OCI-LY1 (cell line): ENCODE measurements at regions not wholly inside any gene's neighbourhood (a gene's known extent, or its start where the extent isn't known, plus 50 kb on each side); places are given as distances from the start of the nearest gene placed in this dataset.
"Not testable (repeated sequence)": the region's sequence is repeated elsewhere in the genome, so short reads cannot be mapped to it uniquely, and the experiment has no call there.

Experiments used
- EZH2 ChIP-seq: fragments of 200-600 bp; sonication (generic), shearing (Covaris generic); IDR thresholded peaks from 2 replicates; pipeline ENCODE4 v1.8.0; 2017; ENCODE audit warnings: borderline replicate concordance, mixed run types, mild to moderate bottlenecking, antibody characterized with exemption, low read length, moderate library complexity, mixed read lengths
- TF ChIP-seq, protein P1 (sequence below): fragments of 200-600 bp; sonication (generic), shearing (Covaris generic); IDR thresholded peaks from 2 replicates; pipeline ENCODE4 v1.5.1; 2017; ENCODE audit warnings: mild to moderate bottlenecking, antibody characterized with exemption, low read length, moderate library complexity, mixed read lengths

DNA sequence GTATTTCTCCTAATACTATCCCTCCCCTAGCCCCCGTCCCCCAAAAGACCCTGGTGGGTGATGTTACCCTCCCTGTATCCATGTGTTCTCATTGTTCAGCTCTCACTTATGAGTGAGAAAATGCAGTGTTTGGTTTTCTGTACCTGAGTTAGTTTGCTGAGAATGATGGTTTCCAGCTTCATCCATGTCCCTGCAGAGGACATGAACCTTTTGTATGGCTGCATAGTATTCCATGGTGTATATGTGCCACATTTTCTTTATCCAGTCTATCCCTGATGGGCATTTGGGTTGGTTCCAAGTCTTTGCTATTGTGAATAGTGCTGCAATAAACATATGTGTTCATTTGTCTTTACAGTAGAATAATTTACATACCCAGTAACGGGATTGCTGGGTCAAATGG is 235.8 kb upstream of the NOCT start:
- TF ChIP-seq, protein P1, sequence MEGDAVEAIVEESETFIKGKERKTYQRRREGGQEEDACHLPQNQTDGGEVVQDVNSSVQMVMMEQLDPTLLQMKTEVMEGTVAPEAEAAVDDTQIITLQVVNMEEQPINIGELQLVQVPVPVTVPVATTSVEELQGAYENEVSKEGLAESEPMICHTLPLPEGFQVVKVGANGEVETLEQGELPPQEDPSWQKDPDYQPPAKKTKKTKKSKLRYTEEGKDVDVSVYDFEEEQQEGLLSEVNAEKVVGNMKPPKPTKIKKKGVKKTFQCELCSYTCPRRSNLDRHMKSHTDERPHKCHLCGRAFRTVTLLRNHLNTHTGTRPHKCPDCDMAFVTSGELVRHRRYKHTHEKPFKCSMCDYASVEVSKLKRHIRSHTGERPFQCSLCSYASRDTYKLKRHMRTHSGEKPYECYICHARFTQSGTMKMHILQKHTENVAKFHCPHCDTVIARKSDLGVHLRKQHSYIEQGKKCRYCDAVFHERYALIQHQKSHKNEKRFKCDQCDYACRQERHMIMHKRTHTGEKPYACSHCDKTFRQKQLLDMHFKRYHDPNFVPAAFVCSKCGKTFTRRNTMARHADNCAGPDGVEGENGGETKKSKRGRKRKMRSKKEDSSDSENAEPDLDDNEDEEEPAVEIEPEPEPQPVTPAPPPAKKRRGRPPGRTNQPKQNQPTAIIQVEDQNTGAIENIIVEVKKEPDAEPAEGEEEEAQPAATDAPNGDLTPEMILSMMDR = not testable (repeated sequence)
- not testable (repeated sequence) for TF ChIP-seq EZH2
